ENCODE measurements at regions not wholly inside any gene's neighbourhood (a gene's known extent, or its start where the extent isn't known, plus 50 kb on each side); places are given as distances from the start of the nearest gene placed in this dataset.

DNA sequence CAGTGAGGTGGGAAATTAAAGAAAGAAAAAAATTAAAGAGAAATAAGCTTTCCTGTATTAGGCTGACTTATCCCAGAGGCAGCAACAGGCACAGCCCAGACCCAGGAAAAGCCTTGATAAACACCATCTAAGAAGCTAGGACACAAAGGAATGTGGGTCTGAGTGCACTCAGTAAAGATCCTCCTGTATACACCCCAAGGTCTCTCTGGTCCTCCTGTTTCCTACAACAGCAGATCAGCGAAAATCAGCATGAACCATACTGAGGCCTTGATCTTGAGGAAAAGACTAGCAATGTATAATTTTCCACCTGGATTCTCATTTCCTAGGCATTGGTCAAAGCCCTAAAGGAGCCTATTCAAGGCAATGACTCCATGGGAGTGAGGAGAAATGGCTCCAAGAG lies 486.3 kb upstream of the CCDC196 start:
- TF ChIP-seq, protein P1, sequence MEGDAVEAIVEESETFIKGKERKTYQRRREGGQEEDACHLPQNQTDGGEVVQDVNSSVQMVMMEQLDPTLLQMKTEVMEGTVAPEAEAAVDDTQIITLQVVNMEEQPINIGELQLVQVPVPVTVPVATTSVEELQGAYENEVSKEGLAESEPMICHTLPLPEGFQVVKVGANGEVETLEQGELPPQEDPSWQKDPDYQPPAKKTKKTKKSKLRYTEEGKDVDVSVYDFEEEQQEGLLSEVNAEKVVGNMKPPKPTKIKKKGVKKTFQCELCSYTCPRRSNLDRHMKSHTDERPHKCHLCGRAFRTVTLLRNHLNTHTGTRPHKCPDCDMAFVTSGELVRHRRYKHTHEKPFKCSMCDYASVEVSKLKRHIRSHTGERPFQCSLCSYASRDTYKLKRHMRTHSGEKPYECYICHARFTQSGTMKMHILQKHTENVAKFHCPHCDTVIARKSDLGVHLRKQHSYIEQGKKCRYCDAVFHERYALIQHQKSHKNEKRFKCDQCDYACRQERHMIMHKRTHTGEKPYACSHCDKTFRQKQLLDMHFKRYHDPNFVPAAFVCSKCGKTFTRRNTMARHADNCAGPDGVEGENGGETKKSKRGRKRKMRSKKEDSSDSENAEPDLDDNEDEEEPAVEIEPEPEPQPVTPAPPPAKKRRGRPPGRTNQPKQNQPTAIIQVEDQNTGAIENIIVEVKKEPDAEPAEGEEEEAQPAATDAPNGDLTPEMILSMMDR (IDR thresholded peaks at IDR 0.05), result no peak
- no peak for TF ChIP-seq POLR2A (IDR thresholded peaks at IDR 0.05)
